CD4-positive, alpha-beta T cell treated with Interleukin-4 for 1 hour (primary cell): ENCODE measurements at regions not wholly inside any gene's neighbourhood (a gene's known extent, or its start where the extent isn't known, plus 50 kb on each side); places are given as distances from the start of the nearest gene placed in this dataset.

Source experiments
- DNase-seq, 2 donors: peaks; one replicate each; pipeline ENCODE4 v3.0.0-alpha.2; 2020 to 2022

- DNase-seq, result no peak
Observed at GRCh38 chr4:31307029-31307428, 586.9 kb downstream of the PCDH7 start.

- no peak for DNase-seq
Observed at GRCh38 chr4:31324814-31325213, 604.6 kb downstream of the PCDH7 start.

GRCh38 chr4:31325300-31325699 lies 605.1 kb downstream of the PCDH7 start:
- no peak for DNase-seq

- DNase-seq, result no peak
Observed at GRCh38 chr4:31327031-31327430, 606.9 kb downstream of the PCDH7 start.

GRCh38 chr4:31328932-31329331 lies 608.8 kb downstream of the PCDH7 start:
- DNase-seq, result no peak

GRCh38 chr4:31334086-31334910 lies 614.1 kb downstream of the PCDH7 start:
- DNase-seq, result no peak

- DNase-seq, result no peak
Observed at GRCh38 chr4:31338000-31338399, 617.8 kb downstream of the PCDH7 start.

- no peak for DNase-seq
Observed at GRCh38 chr4:31341601-31342359, 621.6 kb downstream of the PCDH7 start.

GRCh38 chr4:31343061-31343460 lies 622.9 kb downstream of the PCDH7 start:
- DNase-seq, result no peak

- no peak for DNase-seq
Observed at GRCh38 chr4:31349907-31350306, 629.7 kb downstream of the PCDH7 start.

GRCh38 chr4:31351695-31352094 lies 631.5 kb downstream of the PCDH7 start:
- DNase-seq, result no peak

- DNase-seq, result no peak
Observed at GRCh38 chr4:31356839-31357238, 636.7 kb downstream of the PCDH7 start.

- DNase-seq, result no peak
Observed at GRCh38 chr4:31360786-31361185, 640.6 kb downstream of the PCDH7 start.

GRCh38 chr4:31362756-31363155 lies 642.6 kb downstream of the PCDH7 start:
- no peak for DNase-seq

GRCh38 chr4:31365006-31365690 lies 645.0 kb downstream of the PCDH7 start:
- no peak for DNase-seq

GRCh38 chr4:31366041-31366440 lies 645.9 kb downstream of the PCDH7 start:
- no peak for DNase-seq

GRCh38 chr4:31370866-31371465 lies 650.8 kb downstream of the PCDH7 start:
- peak in 1 of 2 donors; percentile 5 for DNase-seq

- DNase-seq, result no peak
Observed at GRCh38 chr4:31374256-31374960, 654.2 kb downstream of the PCDH7 start.

- DNase-seq, result no peak
Observed at GRCh38 chr4:31375936-31376335, 655.8 kb downstream of the PCDH7 start.

- DNase-seq, result no peak
Observed at GRCh38 chr4:31379364-31379763, 659.2 kb downstream of the PCDH7 start.

GRCh38 chr4:31383767-31384166 lies 663.6 kb downstream of the PCDH7 start:
- no peak for DNase-seq

GRCh38 chr4:31390849-31391248 lies 670.7 kb downstream of the PCDH7 start:
- no peak for DNase-seq

- no peak for DNase-seq
Observed at GRCh38 chr4:31391976-31392375, 671.8 kb downstream of the PCDH7 start.
